ENCODE measurements at regions not wholly inside any gene's neighbourhood (a gene's known extent, or its start where the extent isn't known, plus 50 kb on each side); places are given as distances from the start of the nearest gene placed in this dataset.
"Not testable (repeated sequence)": the region's sequence is repeated elsewhere in the genome, so short reads cannot be mapped to it uniquely, and the experiment has no call there.

DNA sequence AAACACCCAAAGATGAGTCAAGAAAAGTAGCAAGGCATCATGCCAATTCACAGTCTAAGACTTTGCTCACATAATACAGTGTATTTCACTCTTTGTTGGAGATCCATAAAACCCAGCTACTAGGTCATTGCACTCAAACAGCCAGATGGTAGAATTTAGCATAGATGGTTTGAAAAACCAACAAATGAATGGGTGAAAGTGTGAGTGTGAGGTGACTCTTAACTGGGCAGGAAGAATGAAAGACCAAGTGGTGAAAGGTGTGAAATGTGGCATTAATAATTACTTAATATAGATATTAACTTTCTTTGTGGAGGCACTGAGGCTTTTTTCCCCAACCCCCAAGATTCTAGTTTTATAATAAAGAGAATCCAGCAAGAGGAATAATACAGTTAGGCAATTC, 159.5 kb downstream of the SQOR start:
- H3K4me1 Mint-ChIP-seq: no peaks in the 10 kb centered on the region
- H3K36me3 Mint-ChIP-seq: no peaks in the 10 kb centered on the region
- H3K9me3 Mint-ChIP-seq: no peaks in the 10 kb centered on the region
- peaks cover 23 to 29% of the 10 kb centered on the region in 2 donors for H3K27me3 Mint-ChIP-seq
- H3K4me3 Mint-ChIP-seq: no peak overlapping the region
- ATAC-seq (replicated peaks) (no peak), DNase-seq (no peak)
- no peak overlapping the region for H3K27ac Mint-ChIP-seq

DNA sequence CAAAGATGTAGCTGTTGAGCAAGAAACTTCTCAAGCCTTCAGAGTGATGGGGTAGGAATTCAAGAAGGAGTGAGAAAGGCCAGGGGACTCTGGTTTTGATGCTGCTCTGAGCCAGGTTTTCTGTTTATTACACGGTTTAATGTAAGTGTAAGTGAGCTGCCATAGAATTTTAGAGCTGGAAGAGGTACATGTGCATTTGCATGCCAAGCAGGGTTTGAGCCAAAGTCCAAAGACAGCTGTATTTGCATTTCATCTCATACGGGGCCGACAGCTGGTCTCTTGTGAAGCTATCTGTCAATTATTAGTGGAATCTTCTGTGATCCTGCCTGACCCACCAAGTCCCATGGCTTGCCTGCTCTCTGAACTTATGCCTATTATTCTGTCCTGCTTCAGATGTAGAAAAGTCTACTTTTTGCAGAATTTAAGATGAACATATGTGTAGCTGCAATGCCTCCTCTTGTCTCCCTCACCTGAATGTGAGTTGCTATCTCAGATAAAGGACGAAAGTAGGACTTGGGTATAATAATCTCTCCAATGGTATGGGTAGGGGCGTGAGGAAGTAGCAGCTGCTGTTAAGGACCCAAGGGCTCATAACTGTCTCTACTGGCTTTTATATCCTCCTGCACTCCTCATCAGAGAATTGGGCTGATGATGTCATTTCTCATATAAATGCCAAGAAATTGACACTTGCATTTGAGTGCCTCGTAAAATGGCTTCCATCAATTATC, 160.0 kb downstream of the SQOR start:
- Mint-ChIP-seq H3K27ac (no peak overlapping the region), H3K4me1 (peaks cover 2 to 5% of the 10 kb centered on the region in 2 donors), H3K27me3 (peaks cover 23 to 29% of the 10 kb centered on the region in 2 donors), H3K9me3 (no peaks in the 10 kb centered on the region), H3K36me3 (no peaks in the 10 kb centered on the region), H3K4me3 (no peak overlapping the region)
- no peak for DNase-seq
- ATAC-seq (replicated peaks): no peak

DNA sequence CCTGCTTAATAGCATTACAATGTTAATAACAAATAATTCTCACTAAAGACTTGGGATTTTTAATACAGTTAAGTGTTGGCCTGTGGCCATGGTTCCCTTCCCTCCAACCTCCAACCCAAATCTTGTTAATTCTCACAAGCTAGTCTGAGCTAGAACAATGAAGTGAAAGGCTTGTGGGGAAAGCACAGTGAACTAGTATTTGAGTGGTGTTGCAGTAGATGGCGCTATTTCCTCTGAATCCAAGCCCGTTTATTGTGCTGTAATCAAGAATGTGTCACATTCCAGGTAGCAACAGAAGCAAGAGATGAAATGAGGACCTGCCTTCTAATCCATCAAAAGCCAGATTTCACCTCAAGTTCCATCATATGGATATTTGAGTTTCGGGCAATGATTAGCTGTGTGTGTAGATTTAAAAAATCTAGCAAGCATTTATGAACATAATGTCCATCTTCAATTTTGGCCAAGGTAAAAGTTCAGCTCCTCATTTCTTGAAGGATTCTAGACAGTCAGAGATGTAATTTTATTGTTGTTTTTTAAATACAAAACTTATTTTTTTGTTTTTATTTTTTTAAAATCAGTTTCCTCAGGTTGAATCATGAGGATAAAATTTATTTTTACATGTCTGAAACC, 160.7 kb downstream of the SQOR start:
- ATAC-seq (replicated peaks) (peak in 1 of 2 donors; percentile 34), DNase-seq (no peak)
- H3K9me3 Mint-ChIP-seq: no peaks in the 10 kb centered on the region
- H3K4me3 Mint-ChIP-seq: no peak overlapping the region
- peaks cover 23 to 29% of the 10 kb centered on the region in 2 donors for H3K27me3 Mint-ChIP-seq
- no peaks in the 10 kb centered on the region for H3K36me3 Mint-ChIP-seq
- no peak overlapping the region for H3K27ac Mint-ChIP-seq
- H3K4me1 Mint-ChIP-seq: peaks cover 2 to 5% of the 10 kb centered on the region in 2 donors

DNA sequence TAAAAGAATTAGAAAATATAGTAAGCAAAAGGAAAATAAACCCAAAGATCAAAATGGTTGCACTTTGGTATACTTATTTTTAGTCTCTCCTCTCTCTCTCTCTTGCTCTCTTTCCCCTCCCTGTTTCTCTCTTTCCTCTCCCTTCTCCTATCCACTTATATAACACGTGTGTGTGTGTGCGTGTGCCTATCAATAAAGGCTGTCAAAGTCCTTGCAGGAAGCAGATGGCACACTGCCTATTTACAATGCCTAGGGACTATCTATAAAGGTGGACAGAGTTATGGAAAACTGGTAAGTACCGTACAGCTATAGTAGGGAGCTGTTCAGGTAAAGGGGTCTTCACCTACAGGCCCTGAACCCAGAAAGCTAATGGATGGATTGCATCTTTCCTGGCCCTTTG, 161.6 kb downstream of the SQOR start:
- peaks cover 24 to 30% of the 10 kb centered on the region in 2 donors for H3K27me3 Mint-ChIP-seq
- no peaks in the 10 kb centered on the region for H3K9me3 Mint-ChIP-seq
- DNase-seq: no peak
- ATAC-seq (replicated peaks): no peak
- no peaks in the 10 kb centered on the region for H3K36me3 Mint-ChIP-seq
- no peak overlapping the region for H3K4me3 Mint-ChIP-seq
- no peak overlapping the region for H3K27ac Mint-ChIP-seq
- peaks cover 2 to 5% of the 10 kb centered on the region in 2 donors for H3K4me1 Mint-ChIP-seq

DNA sequence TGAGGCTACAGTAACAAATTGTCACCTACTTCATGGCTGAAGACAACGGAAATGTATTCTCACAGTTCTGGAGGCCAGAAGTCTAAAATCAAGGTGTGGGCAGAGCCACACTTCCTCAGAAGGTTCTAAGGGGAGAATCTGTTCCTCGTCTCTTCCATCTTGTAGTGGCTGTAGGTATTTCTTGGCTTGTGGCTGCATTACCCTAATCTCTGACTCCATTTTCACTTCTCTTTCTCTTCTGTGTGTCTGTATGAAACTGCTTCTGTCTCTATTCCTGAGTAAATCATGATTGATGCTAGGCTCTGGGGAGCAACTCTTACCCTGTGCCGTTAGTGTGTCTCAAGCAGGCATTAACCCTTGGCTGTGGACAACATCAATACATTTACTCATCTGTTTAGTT, 164.7 kb downstream of the SQOR start:
- no peak overlapping the region for H3K4me3 Mint-ChIP-seq
- ATAC-seq (replicated peaks) (peak; percentile 76), DNase-seq (no peak)
- H3K4me1 Mint-ChIP-seq: peaks cover 2 to 5% of the 10 kb centered on the region in 2 donors
- H3K27me3 Mint-ChIP-seq: peaks cover 14 to 19% of the 10 kb centered on the region in 2 donors
- H3K27ac Mint-ChIP-seq: no peak overlapping the region
- H3K36me3 Mint-ChIP-seq: no peaks in the 10 kb centered on the region
- no peaks in the 10 kb centered on the region for H3K9me3 Mint-ChIP-seq

DNA sequence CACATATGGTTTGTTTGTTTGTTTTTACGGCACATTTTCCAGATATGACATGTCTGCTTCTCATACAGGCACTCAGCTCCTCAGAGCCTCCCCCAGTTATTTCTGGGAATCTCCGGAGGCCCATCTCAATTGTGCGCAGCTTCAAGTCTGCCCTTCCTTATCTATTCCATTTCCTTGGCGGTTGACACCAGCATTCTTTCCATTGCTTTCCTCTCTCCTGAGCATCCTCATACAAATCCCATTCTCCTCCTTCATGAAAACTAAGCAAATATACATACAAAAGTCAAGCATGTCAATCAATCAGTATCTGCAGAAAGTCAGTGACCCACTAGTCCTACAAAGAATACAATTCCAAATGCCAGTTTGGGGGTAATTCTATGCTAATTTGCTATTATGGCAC, 166.7 kb downstream of the SQOR start:
- Mint-ChIP-seq H3K27me3 (peaks cover 16 to 17% of the 10 kb centered on the region in 2 donors), H3K36me3 (no peaks in the 10 kb centered on the region), H3K9me3 (no peaks in the 10 kb centered on the region), H3K27ac (no peak overlapping the region), H3K4me3 (no peak overlapping the region), H3K4me1 (peaks cover 2 to 5% of the 10 kb centered on the region in 2 donors)
- ATAC-seq (replicated peaks) (no peak), DNase-seq (no peak)

DNA sequence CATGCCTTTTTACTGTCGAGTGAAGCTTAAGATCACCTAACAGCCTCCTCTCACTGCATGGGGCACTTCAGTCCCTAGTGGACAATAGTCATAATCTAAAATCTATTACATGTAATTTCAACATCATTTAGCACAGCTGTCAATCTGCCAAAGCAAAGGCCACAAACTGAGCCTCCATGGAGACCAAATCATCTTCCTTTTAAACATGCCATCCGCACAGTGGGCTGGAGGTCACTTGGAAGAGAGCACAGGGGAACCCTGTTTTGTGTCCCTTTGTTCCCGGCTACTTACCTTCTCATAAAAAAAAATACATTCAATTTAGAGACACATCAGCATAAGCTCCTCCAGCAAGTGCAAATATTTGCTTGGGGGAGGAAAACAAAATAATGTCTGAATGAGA, 167.3 kb downstream of the SQOR start:
- Mint-ChIP-seq H3K9me3 (no peaks in the 10 kb centered on the region), H3K27me3 (peaks cover 16 to 20% of the 10 kb centered on the region in 2 donors), H3K4me3 (no peak overlapping the region), H3K27ac (no peak overlapping the region), H3K4me1 (peaks cover 2 to 5% of the 10 kb centered on the region in 2 donors), H3K36me3 (no peaks in the 10 kb centered on the region)
- ATAC-seq (replicated peaks): no peak
- DNase-seq: no peak

DNA sequence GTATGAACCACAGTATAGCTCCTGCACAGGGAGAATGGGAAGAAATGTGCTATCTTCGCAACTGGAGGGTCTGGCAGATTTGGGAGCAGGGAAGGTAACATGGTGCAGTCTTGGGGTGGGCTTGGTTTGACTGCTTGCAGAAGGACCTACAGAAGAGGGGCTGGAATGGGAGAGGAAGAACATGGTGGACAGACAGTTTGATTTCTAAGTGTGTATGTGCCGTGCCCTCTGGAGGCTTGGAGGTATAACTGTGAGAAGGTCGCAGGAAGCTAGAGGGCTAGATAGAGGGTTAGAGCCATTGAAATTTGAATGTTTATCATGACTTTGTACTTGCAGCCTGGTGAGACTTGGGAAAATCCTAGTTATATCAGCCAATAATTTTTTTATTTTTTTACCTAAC, 169.2 kb downstream of the SQOR start:
- Mint-ChIP-seq H3K27ac (no peak overlapping the region), H3K4me1 (peaks cover 2 to 5% of the 10 kb centered on the region in 2 donors), H3K36me3 (no peaks in the 10 kb centered on the region), H3K9me3 (no peaks in the 10 kb centered on the region), H3K4me3 (no peak overlapping the region), H3K27me3 (peaks cover 16 to 19% of the 10 kb centered on the region in 2 donors)
- ATAC-seq (replicated peaks): no peak
- DNase-seq: no peak

DNA sequence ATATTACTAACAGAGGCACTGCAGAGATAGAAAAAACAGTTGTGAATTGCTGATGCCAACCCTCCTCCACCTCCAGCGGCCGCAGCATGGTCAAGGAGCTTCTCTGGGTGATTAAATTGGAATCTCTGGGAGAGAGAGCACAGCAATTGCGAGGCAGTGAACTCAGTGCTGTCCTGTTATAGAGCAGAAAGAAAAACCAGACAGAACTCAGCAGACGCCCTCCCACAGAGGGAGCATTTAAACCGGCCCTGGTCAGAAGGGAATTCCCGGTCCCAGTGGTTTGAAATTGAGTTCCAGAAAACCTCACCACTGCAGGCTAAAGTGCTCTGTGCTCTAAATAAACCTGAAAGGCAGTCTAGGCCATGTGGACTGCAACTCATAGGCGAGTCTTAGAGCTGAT, 175.4 kb downstream of the SQOR start:
- Mint-ChIP-seq H3K36me3 (no peaks in the 10 kb centered on the region), H3K4me3 (no peak overlapping the region), H3K9me3 (peaks cover 6 to 9% of the 10 kb centered on the region in 2 donors), H3K4me1 (no peaks in the 10 kb centered on the region), H3K27ac (no peak overlapping the region), H3K27me3 (peaks cover 0 to 20% of the 10 kb centered on the region in 2 donors)
- DNase-seq: no peak
- no peak for ATAC-seq (replicated peaks)

DNA sequence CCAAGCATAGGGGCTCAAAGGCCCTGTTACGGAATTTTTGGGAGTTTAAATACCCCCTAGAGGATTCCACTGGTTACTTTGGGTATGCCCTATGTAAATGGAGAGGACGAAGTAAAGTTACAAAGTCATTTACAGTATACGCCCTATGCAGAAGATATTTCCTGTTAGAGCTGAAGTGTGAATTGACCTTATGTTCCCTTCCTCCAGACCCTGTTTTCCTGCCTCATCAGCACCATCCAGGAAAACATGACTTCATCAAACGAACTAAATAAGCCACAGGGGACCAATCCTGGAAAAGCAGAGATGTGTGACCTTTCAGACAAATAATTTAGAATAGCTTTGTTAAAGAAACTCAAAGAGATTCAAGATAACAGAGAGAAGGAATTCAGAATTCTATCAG, 177.4 kb downstream of the SQOR start:
- peaks cover 0 to 14% of the 10 kb centered on the region in 2 donors for H3K27me3 Mint-ChIP-seq
- H3K4me3 Mint-ChIP-seq: no peak overlapping the region
- ATAC-seq (replicated peaks) (no peak), DNase-seq (no peak)
- H3K4me1 Mint-ChIP-seq: no peaks in the 10 kb centered on the region
- H3K27ac Mint-ChIP-seq: no peak overlapping the region
- H3K9me3 Mint-ChIP-seq: peaks cover 12 to 17% of the 10 kb centered on the region in 2 donors
- H3K36me3 Mint-ChIP-seq: no peaks in the 10 kb centered on the region

DNA sequence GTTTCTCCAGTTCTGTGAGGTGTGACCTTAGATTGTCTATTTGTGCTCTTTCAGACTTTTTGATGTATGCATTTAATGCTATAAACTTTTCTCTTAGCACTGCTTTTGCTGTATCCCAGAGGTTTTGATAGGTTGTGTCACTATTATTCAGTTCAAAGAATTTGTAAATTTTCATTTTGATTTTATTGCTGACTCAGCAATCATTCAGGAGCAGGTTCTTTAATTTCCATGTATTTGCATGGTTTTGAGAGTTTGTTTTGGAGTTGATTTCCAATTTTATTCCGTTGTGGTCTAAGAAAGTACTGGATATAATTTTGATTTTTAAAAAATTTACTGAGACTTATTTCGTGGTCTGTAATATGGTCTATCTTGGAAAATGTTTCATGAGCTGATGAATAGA, 182.7 kb downstream of the SQOR start:
- not testable (repeated sequence) for DNase-seq; H3K4me3 Mint-ChIP-seq; H3K36me3 Mint-ChIP-seq; H3K27ac Mint-ChIP-seq; H3K4me1 Mint-ChIP-seq; ATAC-seq (replicated peaks)
- H3K27me3 Mint-ChIP-seq: peaks cover 0 to 19% of the 10 kb centered on the region in 2 donors
- peaks cover 14 to 15% of the 10 kb centered on the region in 2 donors for H3K9me3 Mint-ChIP-seq

DNA sequence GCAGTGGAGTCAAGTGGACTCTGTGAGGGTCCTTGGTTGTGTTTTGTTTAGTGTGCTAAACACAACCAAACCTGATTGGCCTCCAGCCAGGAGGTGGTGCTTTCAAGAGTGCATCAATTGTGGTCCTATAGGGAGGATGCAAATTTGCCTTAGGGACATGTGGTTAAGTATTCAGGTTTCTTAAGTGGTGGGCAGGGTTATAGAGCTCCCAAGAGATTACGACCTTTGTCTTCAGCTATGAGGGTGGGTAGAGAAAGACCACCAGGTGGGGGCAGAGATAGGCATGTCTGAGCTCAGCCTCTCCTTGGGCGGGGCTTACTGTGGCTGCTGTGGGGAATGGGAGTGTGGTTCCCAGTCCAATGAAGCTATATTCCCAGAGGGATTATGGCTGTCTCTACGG, 186.6 kb downstream of the SQOR start:
- no peaks in the 10 kb centered on the region for H3K36me3 Mint-ChIP-seq
- DNase-seq (no peak), ATAC-seq (replicated peaks) (no peak)
- peaks cover 0 to 20% of the 10 kb centered on the region in 2 donors for H3K27me3 Mint-ChIP-seq
- no peak overlapping the region for H3K4me3 Mint-ChIP-seq
- peaks cover 0 to 4% of the 10 kb centered on the region in 2 donors for H3K9me3 Mint-ChIP-seq
- H3K27ac Mint-ChIP-seq: no peak overlapping the region
- no peaks in the 10 kb centered on the region for H3K4me1 Mint-ChIP-seq

DNA sequence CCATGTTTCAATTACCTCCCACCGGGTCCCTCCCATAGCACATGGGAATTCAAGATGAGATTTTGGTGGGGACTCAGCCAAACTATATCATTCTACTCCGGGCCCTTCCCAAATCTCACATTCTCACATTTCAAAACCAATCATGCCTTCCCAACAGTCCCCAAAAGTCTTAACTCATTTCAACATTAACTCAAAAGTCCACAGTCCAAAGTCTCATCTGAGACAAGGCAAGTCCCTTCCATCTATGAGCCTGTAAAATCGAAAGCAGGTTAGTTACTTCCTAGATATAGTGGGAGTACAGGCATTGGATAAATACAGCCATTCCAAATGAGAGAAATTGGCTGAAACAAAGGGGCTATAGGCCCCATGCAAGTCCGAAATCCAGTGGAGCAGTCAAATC, 188.1 kb downstream of the SQOR start:
- not testable (repeated sequence) for DNase-seq; H3K4me1 Mint-ChIP-seq; H3K4me3 Mint-ChIP-seq; ATAC-seq (replicated peaks); H3K36me3 Mint-ChIP-seq; H3K9me3 Mint-ChIP-seq; H3K27ac Mint-ChIP-seq
- peaks cover 0 to 20% of the 10 kb centered on the region in 2 donors for H3K27me3 Mint-ChIP-seq

DNA sequence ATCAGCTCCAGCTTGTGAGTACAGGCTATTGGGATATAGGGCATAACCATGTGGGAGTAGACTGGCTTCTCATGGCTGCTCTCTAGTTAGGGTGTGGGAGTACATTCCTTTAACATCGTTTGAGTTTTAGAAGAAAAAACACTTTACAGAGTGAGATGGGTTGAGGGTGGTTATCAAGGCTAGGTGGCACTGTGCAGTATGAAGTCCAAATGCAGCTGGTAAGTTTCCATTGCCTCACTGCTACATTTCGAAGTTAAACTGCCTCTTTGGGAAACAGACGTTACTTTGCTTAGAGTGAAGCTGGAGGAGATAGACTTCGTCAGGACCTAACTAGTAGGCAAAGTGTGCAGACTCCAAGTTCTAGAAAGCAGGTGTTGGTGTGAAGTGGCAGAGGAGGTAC, 192.4 kb downstream of the SQOR start:
- ATAC-seq (replicated peaks) (no peak), DNase-seq (no peak)
- Mint-ChIP-seq H3K4me1 (no peaks in the 10 kb centered on the region), H3K4me3 (no peak overlapping the region), H3K9me3 (peaks cover 0 to 3% of the 10 kb centered on the region in 2 donors), H3K27me3 (peaks cover 0 to 4% of the 10 kb centered on the region in 2 donors), H3K27ac (no peak overlapping the region), H3K36me3 (no peaks in the 10 kb centered on the region)

DNA sequence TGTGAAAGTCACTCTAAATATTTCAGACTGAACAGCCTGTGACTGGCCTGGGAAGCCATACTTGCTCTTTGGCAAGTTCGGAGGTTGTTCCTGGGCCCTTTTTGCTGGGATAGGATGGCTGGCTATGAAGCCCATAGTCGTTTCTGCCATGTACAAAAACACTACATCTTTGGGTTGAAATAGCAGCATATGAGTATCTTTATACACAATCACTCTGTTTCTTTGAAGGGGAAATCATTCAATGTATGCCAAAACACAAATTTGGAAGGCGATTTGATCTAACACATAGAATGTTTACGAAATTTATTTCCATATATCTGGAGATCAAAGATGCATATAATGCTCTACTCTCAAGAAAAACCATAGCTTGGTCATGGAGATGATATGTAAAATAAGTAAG, 192.9 kb downstream of the SQOR start:
- no peak for DNase-seq

More for the DNA sequence above, 192.9 kb downstream of the SQOR start:
- H3K27me3 Mint-ChIP-seq: no peaks in the 10 kb centered on the region
- no peak overlapping the region for H3K27ac Mint-ChIP-seq
- no peaks in the 10 kb centered on the region for H3K4me1 Mint-ChIP-seq
- no peaks in the 10 kb centered on the region for H3K9me3 Mint-ChIP-seq
- no peaks in the 10 kb centered on the region for H3K36me3 Mint-ChIP-seq
- no peak overlapping the region for H3K4me3 Mint-ChIP-seq
- no peak for ATAC-seq (replicated peaks)
